ENCODE measurements at regions not wholly inside any gene's neighbourhood (a gene's known extent, or its start where the extent isn't known, plus 50 kb on each side); places are given as distances from the start of the nearest gene placed in this dataset.

GRCh38 chr11:31995525-31996094 is 95.3 kb upstream of the RCN1 start (continued):
- no peak for TF ChIP-seq CHD7 (IDR thresholded peaks at IDR 0.05; ENCODE audit: insufficient replicate concordance, low read length)
- TF ChIP-seq ATF2 (IDR thresholded peaks at IDR 0.05; ENCODE audit: low read length), result no peak
- no peak for TF ChIP-seq CBX5 (IDR thresholded peaks at IDR 0.05; ENCODE audit: low read depth, low read length)
- TF ChIP-seq EP300 (IDR thresholded peaks at IDR 0.05; ENCODE audit: borderline replicate concordance in 1 of 2, low read depth in 2 of 2, low read length in 2 of 2), result no peak
- no peak for TF ChIP-seq SIRT6 (IDR thresholded peaks at IDR 0.05; ENCODE audit: low read length)
- no peak for TF ChIP-seq NRF1 (IDR thresholded peaks at IDR 0.05; ENCODE audit: low read depth, low read length)
- no peak for TF ChIP-seq CHD1 (IDR thresholded peaks at IDR 0.05; ENCODE audit: low read depth, low read length)
- TF ChIP-seq MAX (IDR thresholded peaks at IDR 0.05), result no peak
- TF ChIP-seq TCF12 (IDR thresholded peaks at IDR 0.05; ENCODE audit: low read depth, low read length), result no peak
- TF ChIP-seq POU5F1 (IDR thresholded peaks at IDR 0.05; ENCODE audit: low read depth, low read length), result no peak

All from H1 (cell line).